SHP77 treated with DMSO at 0.1 percent for 48 hours (cell line): ENCODE measurements at regions not wholly inside any gene's neighbourhood (a gene's known extent, or its start where the extent isn't known, plus 50 kb on each side); places are given as distances from the start of the nearest gene placed in this dataset.

Experiments
- DNase-seq: peaks from one replicate; lab custom pipeline; 2025; lab: John Stamatoyannopoulos, UW

GRCh38 chr7:106606120-106606519, 54.8 kb downstream of the CCDC71L start:
- DNase-seq = no peak

GRCh38 chr7:106604971-106605370, 56.0 kb downstream of the CCDC71L start:
- no peak for DNase-seq

DNA sequence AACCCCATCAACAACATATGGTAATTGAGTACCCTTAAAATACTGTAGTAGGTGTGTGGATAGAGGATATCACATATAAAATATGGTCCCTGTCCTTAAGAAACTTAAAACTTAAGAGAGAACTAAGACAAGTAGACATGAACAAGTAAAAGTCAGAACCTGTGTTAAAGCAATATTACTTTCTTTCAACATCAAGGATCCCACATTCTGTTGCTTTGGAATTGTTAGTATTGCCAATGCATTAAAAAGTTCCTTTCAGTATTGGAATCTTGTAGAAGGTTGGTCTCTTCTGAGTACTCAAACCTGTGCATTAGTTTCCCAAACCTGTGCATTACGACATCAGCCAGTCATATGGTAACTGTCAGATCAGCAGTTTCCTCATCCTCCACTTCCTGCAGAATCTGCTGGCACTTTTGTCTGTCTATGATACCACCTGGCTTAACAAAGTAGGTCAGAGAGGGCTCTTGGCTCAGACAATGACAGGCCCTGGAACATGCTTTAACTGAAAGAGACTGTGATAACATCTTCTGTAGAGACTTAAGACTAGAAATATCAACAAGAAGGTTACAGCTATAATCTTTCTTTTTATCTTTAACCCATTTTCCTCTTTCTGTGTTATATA, 56.5 kb downstream of the CCDC71L start:
- no peak for DNase-seq

- no peak for DNase-seq
Measured at GRCh38 chr7:106603346-106603745, 57.6 kb downstream of the CCDC71L start.

GRCh38 chr7:106602062-106602461, 58.9 kb downstream of the CCDC71L start:
- no peak for DNase-seq

DNA sequence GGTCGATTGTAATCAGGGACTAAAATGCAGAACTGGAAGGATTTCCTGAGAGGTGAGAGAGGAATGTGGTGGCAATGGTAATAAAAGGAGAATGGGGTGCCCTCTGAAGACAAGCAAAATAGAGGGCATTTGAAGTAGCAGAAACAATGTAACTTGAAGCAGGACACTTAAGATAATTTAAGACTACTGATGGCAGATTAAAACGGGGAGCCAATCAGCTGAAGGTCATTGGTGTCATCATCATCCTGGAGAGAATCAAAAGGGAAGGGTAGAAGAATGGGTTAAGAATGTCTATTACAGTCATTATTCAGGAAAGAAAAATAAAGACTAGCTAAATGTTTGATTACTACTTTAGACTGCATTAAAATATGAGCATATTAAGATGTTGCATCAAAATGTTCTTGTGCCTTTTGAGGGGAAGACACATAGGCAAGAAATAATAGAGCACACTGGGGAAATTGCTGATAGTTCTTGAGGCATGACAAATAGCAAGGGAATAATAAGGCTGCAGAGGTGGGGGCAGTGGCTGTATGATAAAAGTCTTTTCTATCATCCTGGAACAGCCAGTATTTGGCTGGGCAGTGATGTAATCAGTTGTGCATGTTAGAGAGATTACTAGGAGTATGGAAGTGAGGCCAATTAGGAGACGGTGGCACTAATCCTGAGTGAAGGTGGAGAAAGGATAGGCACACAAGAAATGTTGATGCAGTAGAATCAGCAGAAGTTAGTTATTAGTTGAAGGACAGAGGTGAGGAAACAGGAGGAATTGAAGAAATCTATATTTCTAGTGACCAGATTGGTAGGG, 60.2 kb downstream of the CCDC71L start:
- no peak for DNase-seq

DNA sequence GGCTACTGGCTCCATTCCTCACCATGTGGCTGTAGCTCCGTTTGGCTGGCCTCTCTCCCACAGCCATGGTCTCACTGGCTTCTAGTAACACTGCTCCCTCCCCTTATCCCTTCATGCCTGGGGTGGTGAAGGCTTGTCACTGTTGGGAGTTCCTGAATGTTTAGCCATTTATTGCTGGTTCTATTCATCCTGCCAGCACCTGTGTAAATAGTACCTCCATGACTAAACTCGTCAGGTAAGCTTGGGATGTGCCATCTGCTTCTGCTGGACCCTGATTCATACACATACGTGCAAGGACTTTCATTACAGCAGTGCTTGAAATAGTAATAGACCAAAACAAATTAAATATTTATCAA, 61.6 kb downstream of the CCDC71L start:
- DNase-seq = peak; percentile 72

GRCh38 chr7:106598663-106599342, 62.2 kb downstream of the CCDC71L start:
- DNase-seq = peak; percentile 75

- no peak for DNase-seq
Measured at GRCh38 chr7:106597751-106598546, 63.0 kb downstream of the CCDC71L start.

GRCh38 chr7:106597014-106597413, 63.9 kb downstream of the CCDC71L start:
- DNase-seq = no peak

GRCh38 chr7:106595922-106596321, 65.0 kb downstream of the CCDC71L start:
- no peak for DNase-seq

GRCh38 chr7:106593028-106593417, 67.9 kb downstream of the CCDC71L start:
- no peak for DNase-seq

GRCh38 chr7:106592282-106593027, 68.5 kb downstream of the CCDC71L start:
- no peak for DNase-seq

- DNase-seq = no peak
Measured at GRCh38 chr7:106591146-106591545, 69.8 kb downstream of the CCDC71L start.

- DNase-seq = no peak
Measured at GRCh38 chr7:106590209-106590816, 70.6 kb downstream of the CCDC71L start.

- no peak for DNase-seq
Measured at GRCh38 chr7:106589198-106589879, 71.6 kb downstream of the CCDC71L start.

DNA sequence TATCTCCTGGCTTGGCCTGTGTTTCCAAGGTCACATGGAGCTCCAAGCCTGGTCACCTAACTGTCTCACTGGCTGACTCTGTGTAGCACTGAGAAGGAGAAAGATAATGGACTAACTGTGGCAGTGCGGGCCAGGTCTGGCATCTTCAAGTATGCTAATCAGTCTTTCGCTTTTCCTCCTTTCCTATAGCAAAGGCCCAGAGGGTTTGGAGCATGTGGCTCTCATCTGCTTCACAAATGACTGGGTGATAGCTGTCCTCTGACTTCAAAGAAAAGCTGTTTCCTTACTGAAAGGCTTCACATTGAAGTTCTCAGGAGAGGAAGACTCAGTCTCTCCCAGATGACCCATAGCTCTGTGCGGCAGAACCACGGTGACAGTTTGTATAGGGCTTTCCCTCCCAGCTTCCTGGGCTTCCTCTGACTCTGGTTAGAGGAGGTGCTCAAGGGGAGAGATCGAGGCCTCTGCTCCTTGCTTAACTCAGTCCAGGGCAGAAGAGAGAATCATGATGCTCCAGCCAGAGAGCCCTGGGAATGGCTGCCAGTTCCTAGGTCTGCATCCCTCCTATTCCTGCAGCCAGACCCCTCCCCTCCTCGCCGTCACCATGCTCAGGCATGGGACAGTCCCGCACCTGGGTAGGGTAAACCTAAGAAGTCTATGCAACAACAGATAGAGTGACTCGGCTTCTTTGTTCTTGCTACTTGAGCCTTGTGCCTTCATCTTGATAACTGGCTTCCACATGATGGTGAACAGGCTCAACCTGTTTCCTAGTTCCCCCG, 72.3 kb downstream of the CCDC71L start:
- DNase-seq = no peak

- no peak for DNase-seq
Measured at GRCh38 chr7:106584914-106585759, 75.8 kb downstream of the CCDC71L start.
